ENCODE measurements at regions not wholly inside any gene's neighbourhood (a gene's known extent, or its start where the extent isn't known, plus 50 kb on each side); places are given as distances from the start of the nearest gene placed in this dataset.

DNA sequence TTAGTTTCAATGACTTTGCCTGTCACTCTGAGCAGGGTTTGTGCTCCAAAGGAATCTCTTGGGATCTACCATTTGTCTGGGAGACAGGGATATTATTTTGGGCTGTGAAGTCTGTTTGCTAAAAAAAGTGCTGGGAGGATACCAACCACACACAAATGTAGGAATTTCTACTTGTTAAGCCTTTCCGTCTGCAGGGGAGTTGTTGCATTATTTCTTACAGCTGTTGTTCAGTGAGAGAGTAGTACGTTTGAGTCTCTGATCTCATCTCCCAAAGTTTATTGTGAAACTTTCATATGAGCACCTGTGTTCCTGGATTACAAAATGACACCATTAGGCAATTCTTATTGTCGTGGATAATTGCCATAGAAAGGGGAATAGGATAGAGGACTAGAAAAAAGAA is 78.3 kb upstream of the SEMA6A start:
- no peak for TF ChIP-seq POLR2A (IDR thresholded peaks at IDR 0.05; ENCODE audit: low read length)
- TF ChIP-seq GATA1 (IDR thresholded peaks at IDR 0.05; ENCODE audit: low read depth, low read length): no peak
